Right renal cortex interstitium (tissue), 3 donors: ENCODE measurements at regions not wholly inside any gene's neighbourhood (a gene's known extent, or its start where the extent isn't known, plus 50 kb on each side); places are given as distances from the start of the nearest gene placed in this dataset.

ENCODE experiments used
- DNase-seq, 3 donors: peaks; one replicate each; pipeline ENCODE4 v3.0.0-alpha.2; 2013; ENCODE audit warnings: low read depth in 3 of 3, low spot score in 2 of 3

GRCh38 chr6:93474733-93475179 is 55.4 kb upstream of the EPHA7 start:
- DNase-seq: no peak

- no peak for DNase-seq
Observed at GRCh38 chr6:93471281-93471680, 51.9 kb upstream of the EPHA7 start.
